Right renal cortex interstitium (tissue), 3 donors: ENCODE measurements at regions not wholly inside any gene's neighbourhood (a gene's known extent, or its start where the extent isn't known, plus 50 kb on each side); places are given as distances from the start of the nearest gene placed in this dataset.
A peak's percentile ranks its signal among the peaks of the same experiment; 100 is the strongest.
"Not testable (repeated sequence)": the region's sequence is repeated elsewhere in the genome, so short reads cannot be mapped to it uniquely, and the experiment has no call there.

Experiments used
- DNase-seq, 3 donors: peaks; one replicate each; pipeline ENCODE4 v3.0.0-alpha.2; 2013; ENCODE audit warnings: low read depth in 3 of 3, low spot score in 2 of 3

GRCh38 chr2:123359636-123360035 lies 665.5 kb upstream of the CNTNAP5 start:
- no peak for DNase-seq

GRCh38 chr2:123362671-123363440 lies 662.2 kb upstream of the CNTNAP5 start:
- DNase-seq = no peak

- DNase-seq = no peak
Observed at GRCh38 chr2:123363826-123364225, 661.3 kb upstream of the CNTNAP5 start.

GRCh38 chr2:123364243-123364896 lies 660.7 kb upstream of the CNTNAP5 start:
- no peak for DNase-seq

- no peak for DNase-seq
Observed at GRCh38 chr2:123366239-123366837, 658.7 kb upstream of the CNTNAP5 start.

- DNase-seq = no peak
Observed at GRCh38 chr2:123370186-123370585, 654.9 kb upstream of the CNTNAP5 start.

- no peak for DNase-seq
Observed at GRCh38 chr2:123371535-123371934, 653.6 kb upstream of the CNTNAP5 start.

- no peak for DNase-seq
Observed at GRCh38 chr2:123380370-123380935, 644.6 kb upstream of the CNTNAP5 start.

GRCh38 chr2:123415678-123416077 lies 609.4 kb upstream of the CNTNAP5 start:
- DNase-seq = no peak

- no peak for DNase-seq
Observed at GRCh38 chr2:123419976-123420375, 605.1 kb upstream of the CNTNAP5 start.

GRCh38 chr2:123434546-123435395 lies 590.3 kb upstream of the CNTNAP5 start:
- DNase-seq = peak; percentile 24 to 53 (median 41)

GRCh38 chr2:123438251-123438650 lies 586.8 kb upstream of the CNTNAP5 start:
- DNase-seq = no peak

- no peak for DNase-seq
Observed at GRCh38 chr2:123438675-123439074, 586.4 kb upstream of the CNTNAP5 start.

GRCh38 chr2:123448801-123449200 lies 576.3 kb upstream of the CNTNAP5 start:
- no peak for DNase-seq

GRCh38 chr2:123451542-123451941 lies 573.5 kb upstream of the CNTNAP5 start:
- DNase-seq = no peak

GRCh38 chr2:123453046-123453700 lies 571.9 kb upstream of the CNTNAP5 start:
- DNase-seq = no peak

- no peak for DNase-seq
Observed at GRCh38 chr2:123453772-123454171, 571.3 kb upstream of the CNTNAP5 start.

- DNase-seq = not testable (repeated sequence)
Observed at GRCh38 chr2:123455234-123455633, 569.9 kb upstream of the CNTNAP5 start.

- DNase-seq = no peak
Observed at GRCh38 chr2:123456416-123456815, 568.7 kb upstream of the CNTNAP5 start.

GRCh38 chr2:123463886-123464285 lies 561.2 kb upstream of the CNTNAP5 start:
- no peak for DNase-seq
